Endothelial cell of umbilical vein (primary cell): ENCODE measurements at regions not wholly inside any gene's neighbourhood (a gene's known extent, or its start where the extent isn't known, plus 50 kb on each side); places are given as distances from the start of the nearest gene placed in this dataset.

Source experiments
- CTCF ChIP-seq, 2 donors: IDR thresholded peaks; 1 replicate in 1 of 2; 2 replicates in 1 of 2; pipeline ENCODE4 v1.5.1; 2011; ENCODE audit warnings: low read length in 2 of 2, mild to moderate bottlenecking in 2 of 2, moderate library complexity in 2 of 2, control low read depth in 1 of 2, inconsistent platforms in 1 of 2, low read depth in 1 of 2; ENCODE audit not compliant: insufficient read depth in 1 of 2; ENCODE audit errors: extremely low read depth in 1 of 2
- JUN ChIP-seq: IDR thresholded peaks from 2 replicates; pipeline ENCODE4 v1.6.1; 2011; ENCODE audit warnings: borderline replicate concordance, low read depth; ENCODE audit not compliant: insufficient read length, insufficient read depth
- POLR2A ChIP-seq: IDR thresholded peaks from 2 replicates; pipeline ENCODE4 v1.6.1; 2012; ENCODE audit warnings: low read depth, mild to moderate bottlenecking, control low read depth, low read length
- POLR2AphosphoS5 ChIP-seq: IDR thresholded peaks from 2 replicates; pipeline ENCODE4 v1.6.1; 2012; ENCODE audit warnings: low read depth, mild to moderate bottlenecking, control low read depth, low read length, moderate library complexity; ENCODE audit not compliant: insufficient read depth

DNA sequence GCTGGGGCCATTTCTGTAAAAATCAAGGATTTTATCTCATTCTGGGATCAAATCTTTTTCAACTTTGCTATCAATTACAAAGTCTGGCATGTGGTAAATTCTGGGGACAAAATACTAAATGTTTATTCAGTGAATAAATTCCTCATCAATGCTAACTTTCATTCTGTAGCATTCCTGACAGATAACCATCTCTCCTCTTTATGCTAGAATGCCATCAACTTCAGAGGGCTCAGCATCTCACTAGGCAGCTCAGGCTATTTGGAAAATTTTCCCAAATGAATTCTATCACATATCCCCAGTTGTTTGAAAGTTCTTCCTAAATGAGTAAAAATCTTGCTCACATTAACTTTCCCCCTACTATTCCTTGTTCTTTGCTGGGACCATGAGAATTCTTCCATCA, 163.0 kb upstream of the DAB1 start:
- TF ChIP-seq CTCF (IDR thresholded peaks at IDR 0.05; ENCODE audit: extremely low read depth in 1 of 2, insufficient read depth in 1 of 2, low read depth in 1 of 2, low read length in 2 of 2) (no peak), POLR2AphosphoS5 (no peak), POLR2A (no peak), JUN (no peak)
